ENCODE measurements at regions not wholly inside any gene's neighbourhood (a gene's known extent, or its start where the extent isn't known, plus 50 kb on each side); places are given as distances from the start of the nearest gene placed in this dataset.

- Histone ChIP-seq H3K27ac (no peak overlapping the region), H3K27me3 (no peaks in the 10 kb centered on the region), H3K36me3 (no peaks in the 10 kb centered on the region), H3K9me3 (no peaks in the 10 kb centered on the region), H3K4me3 (no peak overlapping the region), H3K4me1 (no peaks in the 10 kb centered on the region)
- intact Hi-C loops (cut with DNase I), result no loop called here
- TF ChIP-seq POLR2AphosphoS5 (IDR thresholded peaks at IDR 0.05; ENCODE audit: insufficient read depth in 1 of 2, low read depth in 1 of 2) (no peak), POLR2A (IDR thresholded peaks at IDR 0.05) (no peak), CTCF (IDR thresholded peaks at IDR 0.05) (no peak)
- no peak for DNase-seq (ENCODE audit: extremely low spot score in 2 of 2)
Observed at GRCh38 chr14:84543859-84544258, 986.1 kb upstream of the FLRT2 start.

DNA sequence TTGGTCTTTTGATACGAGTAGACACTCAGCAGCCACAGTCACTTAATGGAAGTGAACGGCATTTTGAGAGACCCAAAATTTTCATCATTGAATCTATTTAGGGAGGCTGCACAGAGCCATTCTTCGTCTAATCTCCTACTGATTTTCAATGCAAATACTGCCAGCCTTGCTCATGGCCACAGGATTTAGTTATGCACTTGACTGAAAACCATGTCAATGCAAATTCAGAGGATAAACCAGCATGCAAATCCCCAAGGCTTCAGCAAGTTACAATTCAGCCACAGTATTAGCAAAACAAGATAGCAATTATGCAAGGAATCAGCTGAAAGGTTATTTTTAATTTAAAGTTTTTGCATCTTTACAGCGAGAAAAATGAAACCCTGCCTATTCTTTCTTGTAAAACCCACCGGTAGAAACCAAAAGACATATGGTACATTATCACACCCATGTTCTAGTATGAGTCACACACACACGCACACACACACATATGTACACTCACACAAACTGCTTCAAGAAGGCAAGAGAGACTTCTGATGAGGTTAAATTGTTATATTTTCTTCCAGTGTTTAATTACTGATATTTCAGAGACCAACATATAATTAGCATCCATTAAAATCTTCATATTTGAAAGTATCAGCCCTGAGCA lies 985.3 kb upstream of the FLRT2 start:
- Histone ChIP-seq H3K27me3 (no peaks in the 10 kb centered on the region), H3K4me3 (no peak overlapping the region), H3K36me3 (no peaks in the 10 kb centered on the region), H3K4me1 (no peaks in the 10 kb centered on the region), H3K9me3 (no peaks in the 10 kb centered on the region), H3K27ac (no peak overlapping the region)
- intact Hi-C loops (cut with DNase I), result no loop called here
- TF ChIP-seq POLR2AphosphoS5 (IDR thresholded peaks at IDR 0.05; ENCODE audit: insufficient read depth in 1 of 2, low read depth in 1 of 2), result no peak
- TF ChIP-seq CTCF (IDR thresholded peaks at IDR 0.05), result no peak
- TF ChIP-seq POLR2A (IDR thresholded peaks at IDR 0.05), result no peak
- no peak for DNase-seq (ENCODE audit: extremely low spot score in 2 of 2)

GRCh38 chr14:84546236-84546635 lies 983.7 kb upstream of the FLRT2 start:
- H3K27me3 ChIP-seq, result no peaks in the 10 kb centered on the region
- H3K4me1 ChIP-seq, result no peaks in the 10 kb centered on the region
- H3K9me3 ChIP-seq, result no peaks in the 10 kb centered on the region
- no peaks in the 10 kb centered on the region for H3K36me3 ChIP-seq
- DNase-seq (ENCODE audit: extremely low spot score in 2 of 2), result no peak
- no peak for TF ChIP-seq POLR2AphosphoS5 (IDR thresholded peaks at IDR 0.05; ENCODE audit: insufficient read depth in 1 of 2, low read depth in 1 of 2)
- no peak for TF ChIP-seq CTCF (IDR thresholded peaks at IDR 0.05)
- no peak for TF ChIP-seq POLR2A (IDR thresholded peaks at IDR 0.05)
- intact Hi-C loops (cut with DNase I), result no loop called here
- no peak overlapping the region for H3K4me3 ChIP-seq
- no peak overlapping the region for H3K27ac ChIP-seq

DNA sequence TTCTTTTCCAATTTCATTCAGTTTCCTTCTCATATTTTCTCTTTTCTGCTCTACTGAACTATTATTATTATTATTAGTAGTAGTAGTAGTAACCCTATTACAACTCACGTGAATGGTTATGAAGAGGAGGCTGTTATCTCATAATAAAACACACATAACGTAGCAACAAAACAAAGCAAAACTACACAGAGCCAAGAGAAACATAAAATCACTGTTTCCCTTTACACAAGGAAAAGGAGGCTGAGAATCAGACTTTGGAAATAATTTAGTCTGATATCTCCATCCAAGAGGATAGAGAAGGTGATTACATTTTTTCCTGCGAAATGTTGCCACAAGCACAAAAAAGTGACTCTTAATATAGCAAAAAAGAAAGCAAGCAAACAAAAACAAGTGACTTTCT lies 975.8 kb upstream of the FLRT2 start:
- intact Hi-C loops (cut with DNase I), result no loop called here
- Histone ChIP-seq H3K36me3 (no peaks in the 10 kb centered on the region), H3K4me1 (no peaks in the 10 kb centered on the region), H3K27me3 (no peaks in the 10 kb centered on the region), H3K9me3 (no peaks in the 10 kb centered on the region), H3K4me3 (no peak overlapping the region), H3K27ac (no peak overlapping the region)
- TF ChIP-seq CTCF (IDR thresholded peaks at IDR 0.05) (no peak), POLR2AphosphoS5 (IDR thresholded peaks at IDR 0.05; ENCODE audit: insufficient read depth in 1 of 2, low read depth in 1 of 2) (no peak), POLR2A (IDR thresholded peaks at IDR 0.05) (no peak)
- DNase-seq (ENCODE audit: extremely low spot score in 2 of 2), result no peak

DNA sequence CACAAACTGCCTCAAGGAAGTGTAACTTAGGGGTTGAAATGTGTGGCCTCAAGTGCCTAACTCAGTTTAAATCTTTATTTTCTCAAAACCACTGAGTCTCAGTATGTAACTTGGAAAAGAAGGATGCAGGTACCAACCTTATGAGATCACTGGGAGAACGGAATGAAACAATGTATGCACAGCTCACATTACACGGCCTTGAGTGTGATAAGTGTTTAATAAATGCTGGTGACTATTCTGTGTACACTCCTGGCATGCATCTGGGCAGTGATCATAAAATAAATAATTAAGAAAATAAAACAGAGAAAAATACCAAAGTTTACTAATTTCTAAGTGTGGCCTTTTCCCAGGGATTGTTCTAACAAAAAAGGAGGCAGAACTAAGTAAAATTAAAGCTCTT lies 974.5 kb upstream of the FLRT2 start:
- intact Hi-C loops (cut with DNase I), result no loop called here
- TF ChIP-seq POLR2A (IDR thresholded peaks at IDR 0.05) (no peak), POLR2AphosphoS5 (IDR thresholded peaks at IDR 0.05; ENCODE audit: insufficient read depth in 1 of 2, low read depth in 1 of 2) (no peak), CTCF (IDR thresholded peaks at IDR 0.05) (no peak)
- H3K27ac ChIP-seq, result no peak overlapping the region
- no peak for DNase-seq (ENCODE audit: extremely low spot score in 2 of 2)
- H3K27me3 ChIP-seq, result no peaks in the 10 kb centered on the region
- H3K4me3 ChIP-seq, result no peak overlapping the region
- H3K4me1 ChIP-seq, result no peaks in the 10 kb centered on the region
- no peaks in the 10 kb centered on the region for H3K9me3 ChIP-seq
- no peaks in the 10 kb centered on the region for H3K36me3 ChIP-seq

Data from vagina (tissue), 2 donors.